ENCODE measurements at regions not wholly inside any gene's neighbourhood (a gene's known extent, or its start where the extent isn't known, plus 50 kb on each side); places are given as distances from the start of the nearest gene placed in this dataset.

DNA sequence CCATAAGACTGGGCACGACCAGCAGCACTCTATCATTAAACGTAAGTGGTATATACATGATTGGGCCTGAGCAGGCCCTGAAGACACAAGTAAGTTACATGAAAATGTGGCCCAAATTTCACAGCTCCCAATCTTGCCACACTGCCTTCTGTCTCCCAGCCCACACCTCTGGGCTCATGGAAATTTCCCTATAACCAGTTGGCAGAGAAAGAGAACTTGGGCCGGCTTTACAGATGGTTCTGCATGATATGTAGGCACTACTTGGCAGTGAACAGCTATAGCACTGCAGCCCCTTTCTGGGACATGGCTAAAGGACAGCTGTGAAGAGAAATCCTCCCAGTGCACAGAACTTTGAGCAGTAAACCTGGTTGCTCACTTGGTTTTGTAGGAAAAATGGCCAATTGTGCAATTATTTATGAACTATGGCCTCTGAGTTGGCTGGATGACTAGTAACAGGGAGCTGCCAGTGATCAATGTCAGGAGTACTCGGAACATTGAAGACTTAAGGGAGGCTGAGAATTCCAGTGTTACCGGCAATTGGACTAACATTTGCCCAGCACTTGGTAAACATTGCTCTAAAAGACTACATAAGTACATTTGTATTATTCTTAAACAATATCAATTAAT is 1006.6 kb upstream of the LRRN3 start:
- Histone ChIP-seq H3K4me1 (peaks cover 5% of the 10 kb centered on the region), H3K27me3 (no peaks in the 10 kb centered on the region), H3K9me3 (no peaks in the 10 kb centered on the region), H3K36me3 (replicated peaks in 1 of 2; ENCODE audit: insufficient read depth in 1 of 2, low read depth in 2 of 2) (no peaks in the 10 kb centered on the region), H3K4me3 (no peak overlapping the region), H3K27ac (no peak overlapping the region)
- TF ChIP-seq POLR2A (IDR thresholded peaks at IDR 0.05), result no peak
- TF ChIP-seq, protein P1, sequence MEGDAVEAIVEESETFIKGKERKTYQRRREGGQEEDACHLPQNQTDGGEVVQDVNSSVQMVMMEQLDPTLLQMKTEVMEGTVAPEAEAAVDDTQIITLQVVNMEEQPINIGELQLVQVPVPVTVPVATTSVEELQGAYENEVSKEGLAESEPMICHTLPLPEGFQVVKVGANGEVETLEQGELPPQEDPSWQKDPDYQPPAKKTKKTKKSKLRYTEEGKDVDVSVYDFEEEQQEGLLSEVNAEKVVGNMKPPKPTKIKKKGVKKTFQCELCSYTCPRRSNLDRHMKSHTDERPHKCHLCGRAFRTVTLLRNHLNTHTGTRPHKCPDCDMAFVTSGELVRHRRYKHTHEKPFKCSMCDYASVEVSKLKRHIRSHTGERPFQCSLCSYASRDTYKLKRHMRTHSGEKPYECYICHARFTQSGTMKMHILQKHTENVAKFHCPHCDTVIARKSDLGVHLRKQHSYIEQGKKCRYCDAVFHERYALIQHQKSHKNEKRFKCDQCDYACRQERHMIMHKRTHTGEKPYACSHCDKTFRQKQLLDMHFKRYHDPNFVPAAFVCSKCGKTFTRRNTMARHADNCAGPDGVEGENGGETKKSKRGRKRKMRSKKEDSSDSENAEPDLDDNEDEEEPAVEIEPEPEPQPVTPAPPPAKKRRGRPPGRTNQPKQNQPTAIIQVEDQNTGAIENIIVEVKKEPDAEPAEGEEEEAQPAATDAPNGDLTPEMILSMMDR (IDR thresholded peaks at IDR 0.05), result no peak
- ATAC-seq, result no peak
- peak in 1 of 4 donors; percentile 4 for DNase-seq
- 56 to 60% methylated on average over 5 of the region's 5 CpGs for WGBS, 2 donors
- intact Hi-C loops (cut with DNase I), result no loop called here

DNA sequence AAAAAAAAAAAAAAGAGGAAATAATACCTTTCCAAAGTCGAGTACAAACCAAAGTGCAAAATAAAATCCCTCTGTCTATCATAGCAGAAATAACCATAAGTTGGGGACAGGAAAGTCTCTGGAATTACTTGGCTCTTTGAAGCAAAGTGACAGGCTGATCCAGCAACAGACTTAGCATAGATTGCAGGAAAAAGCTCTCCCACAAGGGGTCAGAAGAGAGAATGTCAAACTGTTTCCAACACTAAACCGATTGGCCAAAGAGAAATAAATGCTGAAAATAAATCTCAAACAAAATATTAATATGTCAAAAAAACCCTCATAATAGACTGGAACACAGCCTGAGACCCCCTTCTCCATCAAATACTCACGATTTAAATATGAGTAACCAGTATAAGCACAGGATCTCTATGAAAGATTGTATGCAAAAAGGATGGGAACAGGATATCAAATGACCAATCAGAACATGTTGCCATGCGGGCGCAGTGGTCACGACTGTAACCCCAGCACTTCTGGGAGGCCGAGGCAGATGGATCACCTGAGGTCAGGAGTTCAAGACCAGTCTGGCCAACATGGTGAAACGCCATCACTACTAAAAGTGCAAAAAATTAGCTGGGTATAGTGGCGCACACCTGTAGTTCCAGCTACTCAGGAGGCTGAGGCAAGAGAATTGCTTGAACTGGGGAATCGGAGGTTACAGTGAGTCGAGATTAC is 1000.7 kb upstream of the LRRN3 start:
- Histone ChIP-seq H3K9me3 (no peaks in the 10 kb centered on the region), H3K36me3 (replicated peaks in 1 of 2; ENCODE audit: insufficient read depth in 1 of 2, low read depth in 2 of 2) (no peaks in the 10 kb centered on the region), H3K4me3 (no peak overlapping the region), H3K4me1 (no peaks in the 10 kb centered on the region), H3K27me3 (no peaks in the 10 kb centered on the region), H3K27ac (no peak overlapping the region)
- intact Hi-C loops (cut with DNase I), result no loop called here
- WGBS, 2 donors, result 52 to 62% methylated on average over 11 of the region's 11 CpGs
- DNase-seq (peak in 1 of 4 donors; percentile 23), ATAC-seq (no peak)
- TF ChIP-seq, protein P1 (IDR thresholded peaks at IDR 0.05), result peak in 6 of 7 experiments; percentile 11 to 45 (median 37)
- no peak for TF ChIP-seq POLR2A (IDR thresholded peaks at IDR 0.05)

DNA sequence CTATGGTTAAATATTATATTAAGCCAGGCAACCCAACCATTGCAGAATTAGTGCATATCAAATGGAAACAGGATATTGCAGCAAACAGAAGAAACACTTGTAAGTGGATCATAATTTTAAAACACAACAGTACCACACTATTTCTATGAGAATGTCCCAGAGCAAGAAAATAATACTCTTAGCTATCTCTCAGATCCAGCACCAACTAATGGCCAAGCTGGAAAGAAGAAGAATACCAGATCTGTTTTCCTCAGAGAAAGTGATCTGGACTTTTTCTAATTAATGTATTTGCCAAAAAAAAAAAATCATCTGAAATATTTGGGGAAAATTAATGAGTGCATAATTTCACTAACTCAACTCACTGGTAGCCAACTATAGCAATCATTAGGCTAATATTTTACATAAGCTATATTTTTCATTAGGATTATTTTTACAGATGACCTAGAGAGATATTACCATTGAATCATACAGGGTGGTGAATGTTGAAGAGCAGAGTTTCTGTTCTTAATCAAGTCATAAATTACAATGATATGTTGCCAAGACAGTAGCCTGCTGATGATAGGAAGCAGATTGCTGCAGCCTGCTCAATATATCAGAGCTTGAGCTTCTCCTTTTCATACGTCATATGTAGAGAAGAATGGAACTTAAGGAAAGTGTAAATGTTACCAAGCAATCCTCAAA is 995.4 kb upstream of the LRRN3 start:
- WGBS, 2 donors, result 50 to 52% methylated on average over 1 of the region's 1 CpG

DNA sequence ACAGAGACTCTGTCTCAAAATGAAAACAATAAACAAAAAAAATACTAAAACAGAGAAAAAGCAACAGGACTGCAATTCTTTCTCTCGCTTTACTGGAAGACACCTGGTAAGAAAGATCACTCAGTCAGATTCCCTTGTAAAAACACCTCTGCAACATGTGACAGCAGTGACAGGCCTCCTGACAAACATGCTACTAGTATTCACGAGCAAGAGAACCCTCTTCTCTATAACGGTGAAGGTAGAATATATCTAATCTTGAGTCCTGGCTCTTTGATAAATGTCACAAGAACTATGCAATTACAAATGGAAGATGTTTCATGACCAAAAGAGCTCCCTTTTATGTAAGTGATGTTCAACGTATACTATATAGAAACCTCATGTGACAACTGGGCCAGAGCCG is 986.7 kb upstream of the LRRN3 start:
- ATAC-seq, result no peak
- Histone ChIP-seq H3K27ac (no peak overlapping the region), H3K9me3 (no peaks in the 10 kb centered on the region), H3K4me1 (no peaks in the 10 kb centered on the region), H3K36me3 (replicated peaks in 1 of 2; ENCODE audit: insufficient read depth in 1 of 2, low read depth in 2 of 2) (no peaks in the 10 kb centered on the region), H3K4me3 (no peak overlapping the region), H3K27me3 (no peaks in the 10 kb centered on the region)
- 77 to 84% methylated on average over 5 of the region's 5 CpGs for WGBS, 2 donors
- TF ChIP-seq, protein P1 (IDR thresholded peaks at IDR 0.05), result no peak
- TF ChIP-seq POLR2A (IDR thresholded peaks at IDR 0.05), result no peak
- intact Hi-C loops (cut with DNase I), result no loop called here
- DNase-seq, result no peak

More for the DNA sequence above, 995.4 kb upstream of the LRRN3 start:
- DNase-seq, result no peak
- no peaks in the 10 kb centered on the region for H3K9me3 ChIP-seq
- TF ChIP-seq, protein P1 (IDR thresholded peaks at IDR 0.05), result no peak
- TF ChIP-seq POLR2A (IDR thresholded peaks at IDR 0.05), result no peak
- H3K4me3 ChIP-seq, result no peak overlapping the region
- no peak overlapping the region for H3K27ac ChIP-seq
- H3K4me1 ChIP-seq, result no peaks in the 10 kb centered on the region
- intact Hi-C loops (cut with DNase I), result no loop called here
- no peaks in the 10 kb centered on the region for H3K27me3 ChIP-seq
- ATAC-seq, result no peak
- H3K36me3 ChIP-seq (replicated peaks in 1 of 2; ENCODE audit: insufficient read depth in 1 of 2, low read depth in 2 of 2), result no peaks in the 10 kb centered on the region

All from body of pancreas (tissue), 4 donors.